Putamen (tissue), 1 donor: ENCODE measurements at regions not wholly inside any gene's neighbourhood (a gene's known extent, or its start where the extent isn't known, plus 50 kb on each side); places are given as distances from the start of the nearest gene placed in this dataset.
A peak's percentile ranks its signal among the peaks of the same experiment; 100 is the strongest.

ENCODE experiments used
- DNase-seq: peaks from one replicate; pipeline ENCODE4 v3.0.0-alpha.2; 2016; ENCODE audit warnings: low spot score

DNA sequence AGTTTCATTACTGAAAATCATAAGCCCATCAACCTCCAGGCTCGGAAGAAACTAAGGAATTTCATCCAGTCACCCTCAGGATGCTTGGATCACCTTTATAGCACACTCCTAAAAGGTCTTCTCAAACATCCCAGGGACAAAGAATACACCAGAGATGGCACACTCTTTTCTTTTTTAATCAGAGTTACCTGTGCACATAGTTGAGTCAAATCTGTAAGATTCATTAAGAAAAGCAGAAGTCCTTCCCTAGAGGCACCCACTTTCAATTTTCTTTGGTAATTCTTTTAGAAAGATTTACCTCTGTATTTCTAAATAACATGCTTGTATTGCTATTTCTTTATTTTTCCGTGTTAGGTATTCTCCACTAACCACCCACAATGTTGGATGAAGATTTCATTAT is 50.6 kb upstream of the IL6 start:
- DNase-seq = no peak

DNA sequence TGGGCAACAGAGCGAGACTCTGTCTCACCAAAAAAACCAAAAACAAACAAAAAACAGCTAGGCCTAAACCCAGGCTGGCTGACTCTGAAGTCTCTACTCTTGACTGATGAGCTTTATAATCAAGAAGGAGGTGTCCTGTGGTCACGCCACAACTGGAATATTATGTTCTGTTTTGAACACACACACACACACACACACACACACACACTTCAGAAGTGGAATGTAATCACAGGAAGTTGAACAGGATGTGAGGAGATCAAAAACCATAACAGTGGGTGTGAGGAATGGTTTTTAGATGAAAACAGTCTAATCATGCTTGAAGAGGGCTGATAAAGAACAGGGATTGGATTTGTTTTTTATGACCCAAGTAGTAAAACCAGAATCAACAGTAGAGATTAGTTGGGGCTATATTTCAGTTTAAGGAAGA is 51.1 kb upstream of the IL6 start:
- no peak for DNase-seq

- no peak for DNase-seq
These were observed 51.6 kb upstream of the IL6 start for GRCh38 chr7:22675421-22675820.

GRCh38 chr7:22672846-22673680 is 53.9 kb upstream of the IL6 start:
- DNase-seq = peak; percentile 5

GRCh38 chr7:22671177-22671879 is 55.7 kb upstream of the IL6 start:
- no peak for DNase-seq

GRCh38 chr7:22670422-22670815 is 56.6 kb upstream of the IL6 start:
- no peak for DNase-seq

GRCh38 chr7:22669692-22670421 is 57.1 kb upstream of the IL6 start:
- no peak for DNase-seq

- no peak for DNase-seq
These were observed 58.0 kb upstream of the IL6 start for GRCh38 chr7:22668971-22669401.

DNA sequence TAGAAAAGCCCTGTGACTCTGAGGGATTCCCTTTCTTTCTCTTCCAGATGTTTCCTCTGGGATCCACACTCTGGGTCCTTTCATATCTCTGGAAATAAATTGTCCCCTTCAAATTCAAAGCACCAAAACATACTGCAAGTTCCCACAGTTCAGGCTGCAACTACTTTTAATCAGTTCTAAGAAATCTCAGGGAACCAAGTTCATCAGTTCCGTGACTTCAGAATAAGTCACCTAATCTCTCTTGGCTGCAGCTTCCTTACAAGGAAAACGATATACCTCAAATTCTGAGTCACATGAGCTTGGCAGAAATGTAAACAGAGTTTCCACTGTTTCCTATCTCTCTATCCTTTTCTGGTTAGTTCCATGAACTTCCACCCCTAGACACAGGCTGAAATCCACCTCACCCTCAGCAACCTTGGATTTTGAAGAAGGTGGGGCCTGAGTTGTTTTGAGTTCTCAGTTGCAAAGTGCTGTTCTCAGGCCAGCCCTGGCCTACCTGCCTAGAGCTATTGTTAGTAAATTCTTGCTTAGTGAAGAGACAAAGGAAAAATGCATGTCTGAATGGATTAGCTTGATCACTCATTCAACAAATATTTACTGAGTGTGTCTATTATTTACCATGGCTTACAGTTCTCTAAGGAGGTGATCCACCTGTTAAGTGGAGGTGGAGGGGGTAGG is 59.3 kb upstream of the IL6 start:
- DNase-seq = no peak

- DNase-seq = no peak
These were observed 59.8 kb upstream of the IL6 start for GRCh38 chr7:22667187-22667561.

GRCh38 chr7:22666732-22667131 is 60.3 kb upstream of the IL6 start:
- no peak for DNase-seq

- no peak for DNase-seq
These were observed 61.1 kb upstream of the IL6 start for GRCh38 chr7:22665923-22666322.

DNA sequence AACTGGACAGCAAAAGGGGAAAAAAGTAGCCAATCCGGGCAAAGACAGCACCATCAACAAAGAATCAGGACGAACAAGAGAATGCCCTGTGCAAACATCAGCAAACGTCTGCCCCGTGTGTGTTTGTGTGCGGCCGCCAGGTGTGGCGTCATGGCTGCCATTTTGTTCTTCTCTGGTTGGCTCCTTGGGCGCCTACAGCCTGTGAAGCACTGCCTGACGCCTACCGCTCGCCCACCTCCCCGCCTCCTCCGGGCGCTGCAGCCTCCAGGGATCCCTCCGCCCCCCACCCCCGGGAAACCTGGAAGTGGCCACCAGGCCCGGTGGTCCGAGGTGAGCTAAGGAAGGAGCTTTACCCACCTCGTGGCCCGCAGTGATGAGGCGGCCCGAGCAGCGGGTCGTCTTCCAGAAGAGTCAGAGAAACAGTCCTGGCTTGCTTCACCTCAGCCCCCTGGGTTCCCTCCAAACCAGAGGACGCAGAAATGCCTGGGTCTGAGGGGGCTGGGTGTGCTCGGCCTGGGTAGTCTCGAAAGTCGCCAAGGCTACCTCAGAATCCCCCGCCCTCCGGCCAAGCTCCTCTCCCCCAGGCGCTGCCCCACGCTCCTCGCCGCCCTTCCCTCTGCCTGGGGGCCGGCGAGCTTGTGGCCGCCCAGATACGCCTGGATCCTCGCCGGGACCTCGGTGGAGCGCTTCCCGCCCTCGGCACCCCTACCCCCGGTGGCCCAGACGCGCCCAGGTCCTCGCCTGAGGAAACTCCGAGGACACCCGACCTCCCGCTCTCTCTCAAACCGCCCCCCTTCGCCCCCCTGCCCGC is 61.8 kb upstream of the IL6 start:
- DNase-seq = no peak

- DNase-seq = no peak
These were observed 63.3 kb upstream of the IL6 start for GRCh38 chr7:22663721-22664120.

DNA sequence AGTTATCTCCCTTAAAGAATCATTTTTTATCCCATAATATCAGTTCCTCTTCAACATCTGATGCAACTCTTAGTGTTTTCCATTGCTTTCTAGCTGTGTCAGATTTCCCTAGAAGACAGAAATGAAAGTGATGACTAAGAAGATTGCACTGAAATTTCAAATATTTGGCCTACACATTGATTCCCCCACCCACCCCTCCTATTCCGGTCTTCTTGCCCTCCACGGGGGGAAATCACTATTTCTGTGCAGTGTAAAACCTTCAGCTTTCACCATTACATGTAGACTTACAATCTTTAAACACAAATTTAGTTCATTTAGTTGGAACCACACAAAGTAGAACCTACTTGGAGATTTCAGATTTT is 63.7 kb upstream of the IL6 start:
- DNase-seq = no peak

- DNase-seq = no peak
These were observed 64.2 kb upstream of the IL6 start for GRCh38 chr7:22662556-22663356.

DNA sequence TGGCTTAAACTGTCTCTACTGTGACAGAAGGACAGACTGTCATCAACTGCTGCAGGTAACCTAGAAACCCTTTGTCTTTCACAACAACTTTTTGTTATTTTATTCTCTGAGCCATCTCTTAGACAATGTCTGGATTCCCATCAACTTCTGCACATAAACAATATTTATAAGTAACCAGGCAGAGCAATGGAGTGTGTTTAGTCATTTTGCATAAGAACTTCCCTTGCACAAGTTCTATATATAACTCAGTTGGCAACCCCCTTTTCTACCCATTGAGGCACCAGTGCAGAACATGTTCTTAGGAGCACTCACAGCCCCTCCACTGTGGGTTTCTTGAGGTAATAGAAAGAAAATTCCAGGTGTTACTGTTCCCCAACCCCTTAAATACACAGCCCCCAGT is 65.0 kb upstream of the IL6 start:
- no peak for DNase-seq

DNA sequence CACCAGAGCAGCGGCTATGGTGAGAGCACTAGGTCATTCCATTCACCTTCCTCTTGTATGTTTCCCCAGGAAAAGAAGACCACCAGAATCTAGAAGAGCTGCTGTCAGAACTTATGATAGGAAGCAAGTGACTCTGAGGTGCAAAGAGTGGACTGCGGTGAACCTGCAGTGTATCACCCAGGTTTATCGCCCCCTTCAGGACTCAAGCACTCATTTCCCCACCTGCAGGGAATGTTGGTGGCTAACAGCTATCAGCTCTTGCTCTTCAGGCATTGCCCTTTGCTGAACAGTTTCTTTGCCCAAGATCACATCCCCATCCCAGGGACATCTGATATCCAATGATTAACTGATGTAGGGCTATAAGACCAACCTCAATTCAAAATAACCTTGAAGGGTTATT is 66.3 kb upstream of the IL6 start:
- DNase-seq = no peak

DNA sequence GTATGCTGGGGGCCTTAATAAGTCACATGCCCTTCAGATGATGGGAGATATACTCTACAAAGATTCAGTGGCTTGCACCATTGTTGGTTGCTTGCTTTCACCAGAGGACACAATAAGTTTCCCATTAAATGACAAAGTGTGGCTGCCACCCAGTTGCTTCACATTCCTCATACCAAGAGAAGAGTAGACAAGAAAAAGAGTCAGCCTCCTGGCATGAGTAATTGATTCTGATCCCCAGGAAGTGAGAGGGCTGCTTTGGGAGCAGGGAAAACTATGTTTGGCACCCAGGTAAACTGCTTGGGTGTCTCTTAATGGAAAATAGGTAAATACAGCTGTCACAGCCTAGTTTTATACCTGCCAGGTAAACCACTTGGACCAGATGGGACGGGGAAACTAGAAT is 66.7 kb upstream of the IL6 start:
- DNase-seq = no peak

DNA sequence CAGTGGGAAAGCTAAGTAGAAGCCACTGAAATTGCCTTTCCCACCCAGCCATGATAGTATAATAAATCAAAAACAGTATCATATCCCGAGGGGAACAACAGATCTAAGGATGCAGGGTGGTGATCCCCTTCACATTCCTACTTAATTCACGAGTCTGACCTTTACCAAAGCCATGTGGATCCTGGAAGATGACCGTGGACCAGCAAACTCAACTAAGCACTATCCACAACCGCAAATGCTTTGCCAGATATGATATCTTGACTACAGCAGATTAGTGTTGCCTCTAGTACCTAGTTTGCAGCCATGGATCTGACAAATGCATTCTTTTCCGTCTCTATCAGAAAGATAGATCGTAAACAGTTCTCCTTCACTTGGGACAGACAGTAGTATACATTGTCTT is 67.3 kb upstream of the IL6 start:
- DNase-seq = no peak

GRCh38 chr7:22658031-22658430 is 69.0 kb upstream of the IL6 start:
- no peak for DNase-seq
